NK-92 treated with Interleukin-12 subunit alpha and Interleukin-12 subunit beta, amount 100 ng/mL, for 24 hours (cell line): ENCODE measurements at regions not wholly inside any gene's neighbourhood (a gene's known extent, or its start where the extent isn't known, plus 50 kb on each side); places are given as distances from the start of the nearest gene placed in this dataset.

Source experiments
- DNase-seq: peaks from one replicate; lab custom pipeline; 2025; lab: John Stamatoyannopoulos, UW

DNA sequence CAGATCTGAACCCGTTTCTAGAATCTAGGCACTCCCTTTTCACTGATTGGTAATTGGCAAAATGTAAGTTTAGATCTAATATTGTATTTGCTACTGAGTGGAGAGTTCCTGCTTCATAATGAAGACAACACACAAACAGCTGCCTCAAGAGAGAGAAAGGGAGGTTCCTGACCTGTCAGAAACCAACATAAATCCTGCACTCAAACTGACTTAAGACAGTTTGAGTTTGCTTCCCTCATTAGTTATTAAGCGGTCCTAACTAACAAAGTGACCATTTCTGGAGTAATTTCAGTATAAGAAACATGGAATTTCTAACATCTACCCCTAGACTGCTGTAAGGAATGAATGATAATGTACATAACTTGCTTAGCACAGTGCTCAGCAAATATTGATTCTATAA, 191.2 kb downstream of the METTL4 start:
- DNase-seq, result no peak

DNA sequence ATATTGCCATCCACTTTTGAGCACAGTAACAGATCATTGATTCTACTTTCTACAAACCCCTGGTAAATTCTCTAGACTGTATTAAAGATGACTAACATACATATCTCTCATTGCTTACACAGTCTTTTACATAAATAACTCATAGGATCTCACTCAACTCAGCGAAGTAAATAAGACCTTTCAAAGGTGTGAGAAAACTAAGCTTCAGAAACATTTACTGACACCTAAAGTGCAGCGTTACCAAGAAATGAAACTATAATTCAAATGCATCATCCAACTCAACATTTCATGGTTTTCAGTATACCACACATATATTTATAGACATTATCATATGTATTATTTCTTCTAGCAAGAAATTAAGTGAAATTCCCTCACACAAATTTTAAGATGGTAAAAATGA, 189.8 kb downstream of the METTL4 start:
- no peak for DNase-seq

DNA sequence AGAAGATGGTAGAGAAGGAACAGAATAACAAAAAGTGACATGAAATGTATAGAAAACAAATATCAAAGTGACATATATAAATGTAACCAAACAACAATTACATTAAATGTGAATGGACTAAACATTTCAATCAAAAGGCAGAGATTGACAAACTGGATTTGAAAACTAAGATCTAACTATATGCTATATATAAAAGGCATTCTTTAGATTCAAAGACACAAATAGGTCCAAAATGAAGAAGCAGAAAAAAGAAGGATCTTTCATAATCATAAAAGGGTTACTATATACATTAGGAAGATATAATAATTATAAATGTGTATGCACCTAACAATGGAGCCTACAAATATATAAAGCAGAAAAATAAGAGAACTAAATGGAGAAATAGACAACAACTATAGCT, 183.7 kb downstream of the METTL4 start:
- DNase-seq, result no peak

DNA sequence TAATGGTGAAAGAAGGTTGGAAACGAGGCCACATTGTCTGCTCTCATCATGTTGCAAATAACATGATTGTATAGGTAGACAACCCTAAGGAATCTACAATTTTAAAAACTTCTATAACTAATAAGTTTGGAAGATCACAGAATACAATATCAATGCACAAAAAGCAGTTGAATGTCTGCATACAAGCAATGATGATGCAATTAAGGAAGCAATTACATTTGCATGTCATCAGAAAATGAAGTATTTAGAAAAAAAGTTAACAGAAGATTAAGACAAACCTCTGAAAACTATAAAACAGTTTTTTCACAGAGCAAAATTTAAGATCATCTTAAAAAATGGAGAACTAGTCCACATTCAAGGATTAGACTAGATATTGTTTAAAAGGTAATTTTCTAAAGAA, 181.1 kb downstream of the METTL4 start:
- DNase-seq, result no peak

DNA sequence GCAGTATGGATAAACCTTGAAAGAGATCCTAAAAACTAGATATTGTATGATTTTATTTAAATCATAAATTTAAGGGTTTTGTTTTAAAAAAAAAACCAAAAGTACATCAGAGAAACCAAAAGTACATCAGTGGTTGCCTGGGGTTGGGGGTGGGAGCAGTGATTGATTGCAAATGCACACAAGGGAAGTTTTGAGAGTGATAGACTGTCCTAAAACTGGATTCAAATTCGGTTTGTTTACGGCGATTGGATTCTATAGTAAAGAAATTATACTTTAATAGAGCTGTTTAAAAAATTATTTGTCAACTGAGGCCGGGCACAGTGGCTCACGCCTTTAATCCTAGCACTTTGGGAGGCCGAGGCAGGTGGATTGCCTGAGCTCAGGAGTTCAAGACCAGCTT, 179.8 kb downstream of the METTL4 start:
- DNase-seq, result no peak

DNA sequence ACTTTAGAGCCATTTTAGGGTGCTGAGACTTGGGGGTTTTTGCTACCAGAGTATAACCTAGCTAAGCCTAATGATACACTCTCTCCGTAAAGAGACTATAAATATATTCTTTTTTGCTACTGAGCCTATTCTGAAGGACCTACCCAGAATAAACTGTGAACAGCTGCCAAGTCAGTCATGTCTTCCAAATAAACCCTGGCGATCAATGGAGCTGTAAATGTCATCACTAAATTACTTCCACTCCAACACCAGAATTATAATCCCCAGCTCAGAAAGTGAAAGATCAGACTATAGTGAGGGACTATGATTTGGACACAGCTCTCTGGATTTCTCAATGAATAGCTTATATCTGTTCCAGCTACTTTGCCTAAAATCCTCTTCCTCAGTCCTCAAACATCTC, 178.9 kb downstream of the METTL4 start:
- no peak for DNase-seq

DNA sequence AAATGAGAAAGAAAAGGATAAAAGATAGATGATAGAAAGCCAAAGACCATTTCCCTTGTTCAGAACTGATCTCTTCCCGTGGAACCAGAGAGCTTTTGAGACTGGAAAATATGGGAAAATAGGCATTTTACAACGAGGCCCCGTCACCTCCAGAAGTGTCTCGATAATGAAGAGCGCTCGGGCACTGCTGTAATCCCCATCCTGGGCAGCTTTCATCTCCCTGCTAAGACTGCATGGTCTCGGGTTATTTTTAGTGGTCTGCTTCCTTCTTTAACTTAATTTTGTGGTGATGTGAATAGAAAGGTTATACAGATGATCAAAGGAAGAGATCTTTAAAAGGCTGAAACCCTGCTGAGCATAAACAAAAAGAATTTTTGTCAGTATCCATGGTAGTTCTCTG, 176.6 kb downstream of the METTL4 start:
- DNase-seq, result no peak

DNA sequence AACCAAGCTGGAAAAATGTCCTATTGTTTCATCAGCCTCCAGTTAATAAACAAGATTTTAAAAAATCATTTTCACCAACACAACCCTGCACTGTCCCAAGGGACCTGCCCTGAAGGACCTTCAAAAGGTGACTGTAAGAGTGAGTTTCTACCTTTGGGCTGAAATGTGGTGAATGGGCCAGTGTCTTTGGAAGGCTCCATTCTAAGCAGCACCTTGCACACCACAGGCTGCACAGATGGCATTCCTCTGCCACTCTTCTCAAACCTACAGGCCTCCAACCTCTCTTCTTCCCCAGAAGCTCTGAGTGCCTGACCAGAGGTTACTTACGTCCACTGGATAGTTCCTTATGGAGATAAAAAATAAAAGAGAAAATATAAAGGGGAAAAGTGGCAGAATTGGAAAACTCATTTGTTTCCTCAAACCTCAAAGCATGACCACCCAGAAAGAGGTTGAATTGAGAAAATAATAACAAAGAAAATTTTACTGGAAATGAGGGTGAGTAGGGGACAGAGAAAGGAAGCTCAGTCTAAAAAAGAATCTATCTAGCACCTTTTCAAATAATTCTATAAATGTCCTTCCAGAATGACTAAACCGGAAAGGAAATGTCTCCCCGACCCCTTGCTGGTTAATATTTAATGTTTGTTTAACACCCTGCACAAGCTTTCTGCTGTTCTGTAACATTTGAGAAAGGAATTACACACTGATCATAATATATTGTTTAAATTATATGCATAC, 175.7 kb downstream of the METTL4 start:
- DNase-seq, result no peak

DNA sequence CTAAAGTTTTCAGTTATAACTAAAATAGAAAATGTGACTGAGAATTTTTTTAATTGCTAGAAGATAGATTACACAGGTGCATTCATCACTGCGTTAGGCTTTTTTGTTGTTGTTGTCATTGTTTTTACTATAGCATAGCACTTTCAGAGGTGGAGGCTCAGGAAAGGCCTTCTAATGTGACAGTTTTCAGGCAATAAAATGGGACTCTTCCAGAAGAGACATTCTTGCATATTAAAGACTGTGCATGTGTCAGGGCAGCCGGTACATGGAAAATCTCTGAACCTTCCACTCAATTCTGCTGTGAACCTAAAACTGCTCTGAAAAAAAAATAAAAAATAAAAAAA, 175.2 kb downstream of the METTL4 start:
- no peak for DNase-seq

DNA sequence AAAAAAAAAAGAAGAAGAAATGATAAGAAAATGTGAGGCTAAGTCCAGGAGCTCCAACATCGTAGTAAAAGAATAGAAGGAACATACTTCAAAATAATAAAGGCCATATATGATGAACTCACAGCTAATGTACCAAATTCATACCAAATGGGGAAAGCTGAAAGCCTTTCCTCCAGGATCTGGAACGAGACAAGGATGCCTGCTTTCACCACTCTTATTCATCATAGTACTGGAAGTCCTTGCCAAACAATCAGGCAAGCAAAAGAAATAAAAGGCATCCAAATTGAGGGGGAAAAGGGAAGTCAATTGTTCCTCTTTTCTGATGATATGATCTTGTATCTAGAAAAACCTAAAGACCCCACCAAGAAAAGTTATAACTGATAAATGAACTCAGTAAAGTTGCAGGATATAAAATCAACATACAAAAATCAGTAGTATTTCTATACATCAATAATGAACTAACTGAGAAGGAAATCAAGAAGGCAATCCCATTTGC, 170.6 kb downstream of the METTL4 start:
- DNase-seq, result no peak

DNA sequence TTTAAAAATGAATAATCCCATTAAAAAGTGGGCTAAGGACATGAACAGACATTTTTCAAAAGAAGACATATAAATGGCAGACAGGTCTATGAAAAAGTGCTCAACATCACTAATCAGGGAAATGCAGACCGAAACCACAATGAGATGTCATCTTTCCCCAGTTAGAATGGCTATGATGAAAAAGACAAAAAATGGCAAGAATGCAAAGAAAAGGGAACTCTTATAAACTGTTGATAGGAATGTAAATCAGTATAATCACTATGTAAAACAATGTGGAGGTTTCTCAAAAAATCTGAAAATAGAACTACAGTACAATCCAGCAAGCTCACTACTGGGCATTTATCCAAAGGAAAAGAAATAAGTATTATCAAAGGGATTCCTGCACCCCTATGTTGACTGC, 169.2 kb downstream of the METTL4 start:
- no peak for DNase-seq

DNA sequence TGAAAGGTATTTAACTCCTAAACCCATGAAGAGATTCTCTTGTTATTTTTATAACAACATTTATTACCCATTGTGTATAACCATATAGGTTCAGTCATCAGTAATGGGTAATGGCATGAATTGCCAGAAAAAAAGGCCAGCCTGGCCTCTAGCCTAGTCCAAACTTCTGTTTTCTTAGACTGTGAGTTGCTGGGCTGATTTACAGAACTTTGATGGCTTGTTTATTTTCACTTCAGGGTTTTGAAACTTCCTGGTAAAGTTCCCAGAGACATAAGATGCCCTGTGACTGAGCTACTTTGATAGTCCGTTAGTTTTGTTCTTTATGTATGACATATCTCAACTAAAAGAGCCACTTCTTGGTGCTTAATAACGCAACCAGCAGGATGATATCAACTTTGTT, 164.8 kb downstream of the METTL4 start:
- DNase-seq, result no peak

DNA sequence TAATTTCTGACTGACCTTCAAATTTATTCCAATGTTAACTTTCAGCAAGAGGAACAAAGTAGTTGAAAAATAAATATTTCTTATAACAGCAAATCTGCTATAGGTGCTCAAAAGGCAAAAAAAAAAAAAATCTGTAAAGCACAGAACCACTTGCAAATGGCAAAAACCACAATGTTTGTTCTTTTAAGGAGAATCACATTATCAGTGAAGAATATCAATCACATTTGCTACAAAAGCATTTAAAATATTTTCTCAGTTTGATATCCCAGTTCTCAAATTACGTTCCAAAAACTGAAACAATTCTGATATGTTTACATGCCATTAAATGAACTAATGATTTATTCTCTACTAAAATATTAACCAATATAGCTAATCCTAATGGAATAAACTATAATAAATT, 163.3 kb downstream of the METTL4 start:
- DNase-seq, result no peak

DNA sequence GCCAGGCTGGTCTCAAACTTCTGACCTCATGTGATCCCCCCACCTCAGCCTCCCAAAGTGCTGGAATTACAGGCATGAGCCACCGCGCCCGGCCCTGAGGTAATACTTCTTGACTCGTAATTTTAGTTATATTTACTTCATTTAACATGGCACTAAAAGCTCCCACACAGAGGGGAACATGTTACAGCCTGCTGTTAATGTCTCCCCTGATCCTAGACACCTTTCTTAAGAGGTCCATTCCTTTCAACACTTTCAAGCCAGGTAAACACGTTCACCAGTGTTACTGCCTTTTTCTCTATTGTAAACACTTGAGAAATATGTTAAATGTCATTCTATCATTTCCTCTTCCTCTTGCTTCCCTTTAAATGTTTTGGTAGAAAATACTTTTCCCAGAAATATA, 161.4 kb downstream of the METTL4 start:
- DNase-seq, result no peak

DNA sequence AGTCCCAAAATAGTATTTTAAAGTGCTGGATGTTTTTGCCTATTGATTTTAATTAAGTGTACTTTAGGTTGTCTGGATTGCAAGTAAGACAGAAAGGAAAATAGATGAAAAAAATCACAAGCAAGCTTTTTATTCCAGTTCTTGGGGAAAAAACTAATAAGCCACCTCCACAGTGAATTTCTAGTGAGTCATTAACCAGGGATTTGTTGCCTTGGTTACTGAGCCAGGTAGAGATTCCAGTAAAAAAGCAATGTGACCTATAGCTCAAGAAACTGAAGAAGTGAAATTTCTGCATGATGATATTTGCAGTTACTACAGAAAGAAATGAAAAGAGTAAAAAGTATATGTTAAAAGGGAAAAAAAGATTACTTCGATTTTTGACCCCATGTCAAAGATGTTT, 160.6 kb downstream of the METTL4 start:
- no peak for DNase-seq

DNA sequence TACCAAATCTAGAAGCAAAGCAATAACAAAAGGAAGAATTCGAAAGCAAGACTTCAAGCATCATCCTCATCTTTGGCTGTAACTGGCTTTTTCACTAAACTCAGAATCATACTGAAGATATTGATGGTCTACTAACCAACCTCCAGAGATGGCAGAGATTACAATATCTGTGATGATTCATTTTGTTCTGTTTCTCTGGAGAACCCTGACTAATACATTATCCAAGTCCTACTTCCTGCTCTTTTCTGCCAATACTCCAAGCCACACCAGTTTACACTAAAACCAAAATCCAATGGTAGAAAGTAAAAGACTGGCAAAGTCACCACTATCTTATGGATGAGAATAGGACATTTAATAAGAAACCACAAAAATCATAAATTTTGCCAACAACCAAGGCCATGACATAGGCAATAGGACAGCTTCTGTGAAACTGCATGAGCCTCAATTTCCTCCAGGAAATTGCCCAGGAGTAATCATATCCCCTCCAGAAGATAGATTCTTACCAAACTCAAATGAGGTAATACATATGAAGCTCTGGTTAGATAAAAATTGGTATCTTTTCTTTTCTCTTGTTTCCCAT, 159.8 kb downstream of the METTL4 start:
- DNase-seq, result no peak

DNA sequence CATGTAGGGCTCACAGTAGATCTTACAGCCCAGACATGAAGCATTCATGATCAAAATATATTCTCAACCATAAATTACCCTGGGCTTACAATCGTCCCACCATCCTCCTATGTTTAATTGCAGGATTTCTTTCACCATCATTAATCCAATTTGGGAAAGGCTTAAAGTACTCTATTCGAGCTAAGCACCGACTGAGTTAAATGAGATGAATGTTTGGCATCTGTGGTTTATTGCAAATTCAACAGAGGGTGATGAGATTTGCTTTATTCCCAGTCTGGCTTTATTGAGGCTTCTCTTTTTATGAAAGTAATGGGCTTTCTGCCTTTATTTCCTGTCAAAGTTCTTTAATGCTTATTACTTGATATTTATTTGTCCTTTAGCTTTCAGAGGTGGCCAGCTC, 159.0 kb downstream of the METTL4 start:
- no peak for DNase-seq

DNA sequence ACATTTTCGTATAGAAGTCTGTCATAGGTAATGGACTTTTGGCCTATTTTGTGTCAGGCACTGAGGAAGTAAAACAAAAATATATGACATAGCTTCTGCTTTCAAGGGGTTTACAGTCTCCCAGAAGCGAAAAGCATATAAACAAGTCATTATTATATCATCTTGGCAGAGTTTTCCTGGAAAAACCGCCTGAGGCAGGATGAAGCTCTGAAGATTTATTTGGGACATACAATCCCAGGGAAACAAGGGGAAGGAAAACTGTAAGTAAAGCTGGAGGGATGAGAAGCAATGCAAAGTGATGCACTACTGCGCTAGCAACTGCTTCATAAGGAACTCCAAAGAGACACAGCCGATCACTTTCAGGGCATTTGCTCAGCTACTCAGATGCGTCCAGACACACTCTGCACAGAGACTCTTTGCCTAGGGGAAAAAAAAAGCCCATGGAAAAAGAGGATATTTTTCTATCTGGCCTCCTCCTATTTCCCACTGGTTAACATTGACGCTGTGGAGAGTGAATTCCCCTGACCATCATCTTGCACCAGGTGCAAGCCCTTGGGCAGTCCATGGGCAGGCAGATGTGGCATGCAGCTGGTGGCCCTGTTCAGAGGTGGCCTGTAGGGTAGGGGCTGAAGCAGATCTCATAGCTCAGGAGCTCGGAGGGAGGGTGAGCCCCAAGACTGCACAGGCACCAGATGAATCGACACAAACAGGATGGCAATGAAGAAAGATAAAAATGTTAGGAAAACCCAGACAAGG, 158.1 kb downstream of the METTL4 start:
- DNase-seq, result no peak

DNA sequence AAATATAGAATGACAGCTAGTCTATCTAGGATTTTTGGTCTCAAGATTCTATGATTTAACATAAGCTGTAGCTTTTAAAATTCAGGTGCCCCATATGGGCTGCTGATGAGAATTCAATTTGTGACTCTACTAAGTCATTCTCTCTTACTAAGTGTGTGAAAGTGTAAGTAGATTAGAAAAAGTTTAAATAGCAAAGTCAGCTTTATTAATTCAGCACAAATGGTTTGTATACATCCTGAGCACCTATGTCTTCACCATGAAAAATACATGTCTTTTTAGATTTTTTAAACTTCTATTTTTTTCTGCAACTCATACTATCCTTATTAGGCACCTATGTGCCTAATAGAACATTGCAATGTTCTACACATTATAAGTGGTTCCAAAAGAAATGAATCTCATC, 157.1 kb downstream of the METTL4 start:
- no peak for DNase-seq

DNA sequence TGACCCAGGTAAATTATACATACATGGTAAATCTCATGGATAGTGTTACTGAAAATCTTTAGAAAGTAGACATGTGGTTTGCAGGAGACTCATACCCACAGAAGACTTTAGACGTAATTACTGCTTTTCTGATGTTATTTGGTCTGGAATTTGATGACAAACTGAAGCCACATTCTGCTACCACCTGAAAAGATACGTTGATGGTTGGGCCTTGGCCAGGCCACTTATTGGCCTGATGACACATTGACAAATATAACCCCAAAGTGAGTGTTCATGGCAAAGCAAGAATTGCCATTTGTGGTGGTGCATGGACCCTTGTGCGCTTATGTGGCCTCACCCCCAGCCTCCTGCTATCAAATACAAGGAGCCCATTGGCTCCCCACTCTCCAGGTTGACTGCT, 155.6 kb downstream of the METTL4 start:
- no peak for DNase-seq

DNA sequence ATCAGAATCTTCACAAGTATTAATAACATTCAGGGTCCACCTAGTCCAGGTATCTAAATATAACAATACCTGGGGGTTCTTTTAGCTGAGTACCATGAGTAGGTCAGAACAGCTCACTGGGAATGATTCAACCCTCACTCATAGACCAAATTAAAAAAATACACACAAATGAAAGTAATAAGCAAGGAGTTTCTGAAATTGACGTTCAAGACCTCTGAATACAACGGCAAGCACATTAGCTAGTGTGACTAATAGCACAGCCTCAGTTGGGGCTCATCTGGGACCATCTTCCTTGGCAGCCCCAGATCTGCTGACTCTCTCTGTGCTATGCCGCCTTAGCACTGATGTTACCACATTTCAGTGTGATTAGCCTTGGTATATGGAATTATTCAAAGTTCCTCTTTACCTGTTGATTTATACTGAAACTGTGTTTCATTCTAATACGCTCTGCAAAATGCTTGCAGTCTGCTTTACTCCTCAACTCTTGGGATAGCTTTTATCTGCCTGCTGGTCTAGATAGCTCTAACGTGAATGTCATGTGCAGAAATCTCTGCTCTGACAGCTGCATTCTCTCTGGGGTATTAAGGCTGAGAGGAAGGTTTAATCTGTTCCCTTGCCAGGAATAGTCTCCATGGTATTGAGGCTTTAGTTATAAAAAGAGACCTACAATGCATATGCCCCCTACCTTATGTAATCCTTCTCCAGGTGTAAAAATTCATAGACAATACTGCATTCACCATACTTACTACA, 153.3 kb downstream of the METTL4 start:
- no peak for DNase-seq

DNA sequence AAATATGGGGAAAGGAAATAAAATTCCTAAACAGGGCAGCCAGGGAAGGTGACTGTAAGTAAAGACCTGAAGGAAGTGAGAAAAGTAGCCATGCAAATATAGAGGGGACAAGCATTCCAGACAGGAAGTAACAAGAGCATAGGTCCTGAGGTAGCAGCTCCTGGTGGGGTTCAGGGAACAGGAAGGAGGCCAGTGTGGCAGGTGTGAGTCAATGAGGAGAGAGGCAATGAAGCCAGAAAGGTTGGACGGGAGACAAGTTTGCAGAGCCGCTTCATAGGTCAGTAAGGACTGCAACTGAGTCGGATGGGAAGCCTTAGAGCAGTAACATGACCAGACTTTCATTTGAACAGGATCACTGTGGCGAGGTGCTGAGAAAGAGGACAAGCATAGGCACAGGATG, 150.9 kb downstream of the METTL4 start:
- DNase-seq, result no peak

DNA sequence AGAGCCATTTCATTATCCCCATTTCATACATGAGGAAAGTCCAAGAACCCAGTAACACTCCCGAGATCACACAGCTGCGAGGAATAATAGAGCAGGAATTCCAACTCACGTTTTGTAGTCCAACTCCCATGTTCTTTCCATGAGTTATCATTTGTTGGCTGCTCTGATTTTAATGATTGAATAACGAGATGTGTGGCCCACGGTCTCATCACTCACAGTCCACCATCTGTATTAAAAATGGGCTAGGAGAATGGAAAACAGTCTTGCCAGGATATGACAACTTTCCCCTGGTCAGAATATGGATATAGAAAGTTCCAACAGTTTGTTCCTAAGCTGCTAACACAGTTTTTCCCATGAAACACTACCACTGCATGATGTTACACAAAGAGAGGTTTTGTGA, 147.5 kb downstream of the METTL4 start:
- DNase-seq, result no peak
